ENCODE measurements at regions not wholly inside any gene's neighbourhood (a gene's known extent, or its start where the extent isn't known, plus 50 kb on each side); places are given as distances from the start of the nearest gene placed in this dataset.
A peak's percentile ranks its signal among the peaks of the same experiment; 100 is the strongest.
"Not testable (repeated sequence)": the region's sequence is repeated elsewhere in the genome, so short reads cannot be mapped to it uniquely, and the experiment has no call there.

DNA sequence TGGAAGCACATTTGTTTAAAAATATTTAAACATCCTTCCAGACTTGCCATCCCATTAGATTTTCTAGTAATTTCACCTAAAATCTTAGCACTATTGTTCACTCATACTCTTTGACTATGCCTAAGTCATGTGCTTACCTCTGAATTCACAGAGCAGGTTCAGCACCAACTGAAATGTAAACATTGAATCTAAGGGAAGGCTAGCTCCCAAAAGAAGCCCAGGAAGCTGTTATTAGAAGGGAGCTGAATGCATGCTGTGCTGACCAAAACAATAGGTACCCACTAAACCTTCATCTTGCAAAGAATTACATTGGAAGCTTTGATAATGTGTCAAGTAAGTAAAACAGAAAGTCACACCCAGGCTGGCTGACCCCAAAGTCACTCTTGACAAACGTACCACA lies 571.3 kb downstream of the GABRG2 start:
- H3K9me3 ChIP-seq (ENCODE audit: insufficient read depth, low read depth, low read length) = peaks cover 14% of the 10 kb centered on the region
- H3K4me1 ChIP-seq (ENCODE audit: insufficient read depth, low read length) = peaks cover 23% of the 10 kb centered on the region
- no peak overlapping the region for H3K9ac ChIP-seq (ENCODE audit: low read depth, low read length)
- H3K36me3 ChIP-seq (ENCODE audit: insufficient read depth, low read depth, low read length) = no peaks in the 10 kb centered on the region
- H3K27ac ChIP-seq (ENCODE audit: low read length) = no peak overlapping the region
- H3K27me3 ChIP-seq (ENCODE audit: insufficient read depth, low read length) = no peaks in the 10 kb centered on the region
- H3K4me3 ChIP-seq (ENCODE audit: low read length) = no peak overlapping the region

DNA sequence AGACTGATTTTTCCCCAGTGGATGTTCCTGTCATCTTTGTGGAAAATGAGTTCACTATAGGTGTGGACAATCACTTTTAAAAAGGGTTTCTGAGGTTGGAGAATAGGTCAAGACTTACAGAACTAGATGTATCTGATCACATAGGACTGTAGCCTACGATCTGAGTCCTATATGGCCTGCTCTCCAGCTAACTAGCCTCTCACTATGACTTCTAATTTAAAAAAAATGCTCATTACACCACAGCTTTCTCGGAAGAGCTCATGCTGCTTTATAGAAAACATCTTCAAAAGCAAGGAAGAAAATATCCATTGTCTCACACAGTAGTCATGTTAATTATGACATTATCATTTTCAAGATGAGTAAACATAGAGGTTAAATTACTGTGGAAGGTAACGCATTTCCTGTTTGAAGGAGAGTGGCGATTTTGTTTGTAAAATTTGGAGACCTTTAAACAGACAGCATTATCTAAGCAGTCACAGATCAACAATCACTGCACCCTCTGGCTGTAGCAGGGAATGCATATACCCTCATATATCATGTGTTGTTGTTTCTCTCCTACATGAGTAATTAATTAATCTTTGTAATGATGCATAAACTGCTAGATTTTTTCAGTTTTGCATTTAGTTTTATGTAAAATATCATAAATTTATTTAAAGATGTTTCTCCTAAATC lies 573.7 kb downstream of the GABRG2 start:
- Histone ChIP-seq H3K4me1 (ENCODE audit: insufficient read depth, low read length) (peaks cover 23% of the 10 kb centered on the region), H3K27ac (ENCODE audit: low read length) (no peak overlapping the region), H3K27me3 (ENCODE audit: insufficient read depth, low read length) (no peaks in the 10 kb centered on the region), H3K9me3 (ENCODE audit: insufficient read depth, low read depth, low read length) (no peaks in the 10 kb centered on the region), H3K9ac (ENCODE audit: low read depth, low read length) (0 out of 2 replicates have a peak overlapping the region, but pooled peaks have one; percentile 16), H3K4me3 (ENCODE audit: low read length) (peak overlapping the region; percentile 21; the same call in 1 of the 2 replicates), H3K36me3 (ENCODE audit: insufficient read depth, low read depth, low read length) (no peaks in the 10 kb centered on the region)

DNA sequence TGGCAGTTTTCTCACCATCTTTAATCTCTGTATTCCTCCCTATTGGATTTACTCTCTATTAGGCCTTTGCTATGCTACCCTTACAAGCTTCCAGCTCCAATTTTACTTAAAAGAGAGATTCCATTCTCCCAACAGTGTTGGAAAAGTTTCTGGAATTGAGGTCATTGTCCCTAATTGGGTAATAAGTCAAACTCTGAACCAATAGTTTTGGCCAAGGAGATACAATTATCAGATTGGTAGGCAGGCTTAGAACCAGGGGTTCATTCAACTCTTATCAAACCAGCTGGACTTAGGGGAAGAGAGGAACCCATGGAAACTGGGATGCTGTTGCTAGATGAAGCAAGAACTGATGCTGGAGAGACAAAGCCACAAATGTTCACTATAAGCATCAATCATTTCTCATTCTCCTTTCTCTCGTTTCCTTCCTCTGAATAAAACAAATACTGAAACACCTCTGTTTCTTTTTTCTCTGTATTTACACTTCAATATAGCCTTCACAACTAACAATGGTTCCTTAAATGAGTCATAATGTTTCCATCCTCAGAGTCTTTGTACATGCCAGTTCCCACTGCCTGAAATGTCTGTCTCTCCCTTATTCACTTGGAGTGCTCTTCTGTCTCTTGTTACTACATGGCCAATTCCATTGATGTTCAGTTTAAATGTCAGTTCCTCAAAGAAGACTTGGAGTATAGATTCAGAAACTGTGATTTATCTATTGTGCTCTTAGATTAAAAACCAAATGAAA lies 587.3 kb downstream of the GABRG2 start:
- H3K36me3 ChIP-seq (ENCODE audit: insufficient read depth, low read depth, low read length) = no peaks in the 10 kb centered on the region
- H3K27me3 ChIP-seq (ENCODE audit: insufficient read depth, low read length) = no peaks in the 10 kb centered on the region
- H3K9me3 ChIP-seq (ENCODE audit: insufficient read depth, low read depth, low read length) = peaks cover 6% of the 10 kb centered on the region; the same call in 1 of the 2 replicates
- H3K4me1 ChIP-seq (ENCODE audit: insufficient read depth, low read length) = no peaks in the 10 kb centered on the region
- no peak overlapping the region for H3K27ac ChIP-seq (ENCODE audit: low read length)
- no peak overlapping the region for H3K4me3 ChIP-seq (ENCODE audit: low read length)
- no peak overlapping the region for H3K9ac ChIP-seq (ENCODE audit: low read depth, low read length)

DNA sequence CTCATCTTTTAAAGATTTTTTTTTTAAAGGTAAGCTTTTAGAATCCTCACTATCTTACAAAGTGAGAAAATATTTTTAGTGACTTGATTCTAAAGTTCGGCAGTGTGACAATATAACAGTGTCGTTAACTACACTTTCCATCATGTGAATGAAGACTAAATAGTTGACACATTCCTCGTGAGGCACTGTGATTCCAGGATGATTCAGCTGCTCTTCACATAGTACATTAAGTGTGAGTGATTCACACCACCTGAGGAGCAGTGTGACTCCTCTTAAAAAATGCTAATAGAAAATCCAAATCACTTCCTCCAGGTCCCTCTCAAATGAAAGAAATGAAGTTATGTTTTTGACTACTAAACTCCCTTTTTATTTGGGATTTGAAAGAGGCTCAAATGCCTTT lies 589.5 kb downstream of the GABRG2 start:
- Histone ChIP-seq H3K27me3 (ENCODE audit: insufficient read depth, low read length) (no peaks in the 10 kb centered on the region), H3K9ac (ENCODE audit: low read depth, low read length) (no peak overlapping the region), H3K4me3 (ENCODE audit: low read length) (no peak overlapping the region), H3K36me3 (ENCODE audit: insufficient read depth, low read depth, low read length) (no peaks in the 10 kb centered on the region), H3K4me1 (ENCODE audit: insufficient read depth, low read length) (no peaks in the 10 kb centered on the region), H3K9me3 (ENCODE audit: insufficient read depth, low read depth, low read length) (no peaks in the 10 kb centered on the region), H3K27ac (ENCODE audit: low read length) (no peak overlapping the region)

DNA sequence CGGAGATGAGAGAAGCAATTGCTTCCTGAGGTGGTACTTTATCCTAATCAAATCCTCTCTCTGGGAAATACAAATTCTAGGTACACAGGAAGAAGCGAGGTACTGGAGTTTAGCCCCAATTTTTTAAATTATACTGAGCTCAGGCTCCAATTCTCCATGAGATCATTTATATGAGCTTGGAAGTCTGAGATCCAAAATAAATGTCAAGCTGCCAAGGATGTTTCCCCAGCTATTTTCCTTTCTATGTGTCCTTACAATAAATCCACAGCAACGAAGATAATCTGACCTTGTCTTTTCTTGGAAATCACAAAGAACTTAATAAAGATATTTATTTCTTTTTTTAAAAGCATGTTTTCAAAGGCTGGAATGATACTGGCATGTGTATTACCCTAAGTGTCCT lies 597.3 kb downstream of the GABRG2 start:
- Histone ChIP-seq H3K9ac (ENCODE audit: low read depth, low read length) (no peak overlapping the region), H3K4me3 (ENCODE audit: low read length) (no peak overlapping the region), H3K4me1 (ENCODE audit: insufficient read depth, low read length) (no peaks in the 10 kb centered on the region), H3K36me3 (ENCODE audit: insufficient read depth, low read depth, low read length) (no peaks in the 10 kb centered on the region), H3K27ac (ENCODE audit: low read length) (no peak overlapping the region), H3K27me3 (ENCODE audit: insufficient read depth, low read length) (no peaks in the 10 kb centered on the region), H3K9me3 (ENCODE audit: insufficient read depth, low read depth, low read length) (no peaks in the 10 kb centered on the region)

DNA sequence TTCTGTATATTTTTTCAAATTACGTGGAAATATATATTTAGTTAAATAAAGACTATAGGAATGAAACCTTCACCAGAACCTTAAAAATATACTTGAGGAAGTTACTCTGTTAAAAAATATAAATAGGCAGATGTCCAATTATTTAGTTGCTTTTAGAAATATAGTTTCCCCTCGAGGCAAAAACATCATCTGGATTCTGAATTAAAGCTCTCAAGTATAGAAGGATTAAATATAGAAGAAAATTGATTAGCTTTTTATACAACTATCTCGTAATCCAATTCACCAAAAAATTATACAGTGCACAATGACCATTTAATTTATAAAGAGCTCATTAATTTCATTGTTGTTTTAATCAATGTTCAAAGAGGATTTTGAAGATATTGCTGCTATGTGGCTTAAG lies 601.4 kb downstream of the GABRG2 start:
- H3K4me3 ChIP-seq (ENCODE audit: low read length) = no peak overlapping the region
- no peaks in the 10 kb centered on the region for H3K4me1 ChIP-seq (ENCODE audit: insufficient read depth, low read length)
- no peak overlapping the region for H3K9ac ChIP-seq (ENCODE audit: low read depth, low read length)
- no peaks in the 10 kb centered on the region for H3K9me3 ChIP-seq (ENCODE audit: insufficient read depth, low read depth, low read length)
- H3K36me3 ChIP-seq (ENCODE audit: insufficient read depth, low read depth, low read length) = no peaks in the 10 kb centered on the region
- no peaks in the 10 kb centered on the region for H3K27me3 ChIP-seq (ENCODE audit: insufficient read depth, low read length)
- H3K27ac ChIP-seq (ENCODE audit: low read length) = no peak overlapping the region

DNA sequence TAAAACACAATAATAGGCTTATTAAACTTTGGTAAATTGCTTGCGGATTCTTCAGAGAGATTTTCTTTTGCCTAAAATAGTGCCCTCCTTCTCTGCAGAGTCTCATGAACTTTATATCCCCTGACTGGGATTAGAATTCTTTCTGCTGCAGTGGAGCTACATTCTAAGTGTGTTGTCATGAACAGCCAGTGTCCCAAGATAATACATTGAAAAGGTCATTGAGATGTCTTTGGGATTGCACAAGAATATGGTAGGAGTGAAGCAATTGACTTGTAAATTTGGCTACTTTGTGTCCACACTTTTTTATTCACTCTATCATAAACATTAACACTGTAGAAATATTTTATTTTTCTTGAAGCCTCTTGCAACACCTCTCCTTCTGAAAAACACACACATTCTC lies 604.5 kb downstream of the GABRG2 start:
- Histone ChIP-seq H3K27ac (ENCODE audit: low read length) (no peak overlapping the region), H3K9ac (ENCODE audit: low read depth, low read length) (no peak overlapping the region), H3K27me3 (ENCODE audit: insufficient read depth, low read length) (no peaks in the 10 kb centered on the region)

DNA sequence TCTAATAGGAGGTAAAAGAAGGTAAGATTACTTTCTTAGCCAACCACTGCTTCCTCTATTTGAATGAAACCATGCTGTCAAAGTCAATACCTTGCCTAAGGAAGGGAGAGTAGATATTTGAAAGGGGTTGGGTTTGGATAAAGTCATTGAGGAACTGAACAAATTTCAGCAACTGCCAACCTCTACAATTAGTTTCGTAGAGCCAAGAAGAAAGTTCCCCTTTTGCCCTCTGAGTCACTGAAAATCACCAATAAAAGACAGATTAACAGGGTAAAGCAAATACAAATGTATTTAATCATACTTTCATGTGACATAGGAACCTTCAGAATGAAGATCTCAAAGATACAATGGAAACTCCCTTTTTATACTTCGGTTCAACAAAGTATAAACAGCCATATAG lies 615.7 kb downstream of the GABRG2 start:
- H3K36me3 ChIP-seq (ENCODE audit: insufficient read depth, low read depth, low read length) = no peaks in the 10 kb centered on the region
- H3K4me1 ChIP-seq (ENCODE audit: insufficient read depth, low read length) = no peaks in the 10 kb centered on the region
- no peaks in the 10 kb centered on the region for H3K27me3 ChIP-seq (ENCODE audit: insufficient read depth, low read length)
- no peak overlapping the region for H3K27ac ChIP-seq (ENCODE audit: low read length)
- no peaks in the 10 kb centered on the region for H3K9me3 ChIP-seq (ENCODE audit: insufficient read depth, low read depth, low read length)
- no peak overlapping the region for H3K4me3 ChIP-seq (ENCODE audit: low read length)
- H3K9ac ChIP-seq (ENCODE audit: low read depth, low read length) = no peak overlapping the region

More for the DNA sequence above, 604.5 kb downstream of the GABRG2 start:
- H3K4me1 ChIP-seq (ENCODE audit: insufficient read depth, low read length) = no peaks in the 10 kb centered on the region
- no peaks in the 10 kb centered on the region for H3K36me3 ChIP-seq (ENCODE audit: insufficient read depth, low read depth, low read length)
- H3K9me3 ChIP-seq (ENCODE audit: insufficient read depth, low read depth, low read length) = no peaks in the 10 kb centered on the region
- H3K4me3 ChIP-seq (ENCODE audit: low read length) = no peak overlapping the region

DNA sequence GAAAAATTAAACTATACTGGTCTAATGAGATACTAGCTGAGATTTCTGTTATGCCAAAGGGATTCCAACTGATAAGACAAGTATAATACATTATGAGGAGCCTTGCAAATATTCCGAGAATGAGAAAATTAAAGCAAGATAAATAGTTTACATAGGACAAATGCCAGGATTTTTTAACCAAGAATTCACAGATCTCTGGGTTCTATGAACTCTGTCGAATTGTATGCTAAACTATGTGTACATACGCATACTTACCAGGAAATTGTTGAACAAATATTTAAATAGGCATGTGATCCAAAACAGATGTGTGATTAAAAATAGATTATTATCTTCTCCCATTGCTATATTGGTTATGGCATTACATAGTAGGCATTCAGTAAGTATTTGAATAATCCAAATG lies 616.6 kb downstream of the GABRG2 start:
- H3K9ac ChIP-seq (ENCODE audit: low read depth, low read length) = no peak overlapping the region
- no peak overlapping the region for H3K27ac ChIP-seq (ENCODE audit: low read length)
- no peak overlapping the region for H3K4me3 ChIP-seq (ENCODE audit: low read length)
- no peaks in the 10 kb centered on the region for H3K36me3 ChIP-seq (ENCODE audit: insufficient read depth, low read depth, low read length)
- H3K9me3 ChIP-seq (ENCODE audit: insufficient read depth, low read depth, low read length) = no peaks in the 10 kb centered on the region
- no peaks in the 10 kb centered on the region for H3K27me3 ChIP-seq (ENCODE audit: insufficient read depth, low read length)
- H3K4me1 ChIP-seq (ENCODE audit: insufficient read depth, low read length) = no peaks in the 10 kb centered on the region

DNA sequence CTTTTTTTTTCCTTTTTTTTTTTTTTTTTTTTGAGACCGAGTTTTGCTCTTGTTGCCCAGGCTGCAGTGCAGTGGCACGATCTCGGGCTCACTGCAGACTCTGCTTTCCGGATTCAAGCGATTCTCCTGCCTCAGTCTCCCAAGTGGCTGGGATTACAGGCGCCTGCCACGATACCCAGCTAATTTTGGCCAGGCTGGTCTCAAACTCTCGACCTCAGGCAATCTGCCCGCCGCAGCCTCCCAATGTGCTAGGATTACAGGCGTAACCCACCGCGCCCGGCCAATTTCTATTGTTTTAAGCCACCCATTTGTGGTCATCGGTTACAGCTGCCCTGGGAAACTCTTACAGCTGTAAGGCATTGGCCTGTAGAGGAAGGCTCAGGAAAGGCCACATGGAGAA lies 617.7 kb downstream of the GABRG2 start:
- Histone ChIP-seq H3K4me1 (ENCODE audit: insufficient read depth, low read length) (no peaks in the 10 kb centered on the region), H3K9me3 (ENCODE audit: insufficient read depth, low read depth, low read length) (no peaks in the 10 kb centered on the region), H3K9ac (ENCODE audit: low read depth, low read length) (no peak overlapping the region), H3K27ac (ENCODE audit: low read length) (no peak overlapping the region), H3K36me3 (ENCODE audit: insufficient read depth, low read depth, low read length) (no peaks in the 10 kb centered on the region), H3K4me3 (ENCODE audit: low read length) (no peak overlapping the region), H3K27me3 (ENCODE audit: insufficient read depth, low read length) (no peaks in the 10 kb centered on the region)

DNA sequence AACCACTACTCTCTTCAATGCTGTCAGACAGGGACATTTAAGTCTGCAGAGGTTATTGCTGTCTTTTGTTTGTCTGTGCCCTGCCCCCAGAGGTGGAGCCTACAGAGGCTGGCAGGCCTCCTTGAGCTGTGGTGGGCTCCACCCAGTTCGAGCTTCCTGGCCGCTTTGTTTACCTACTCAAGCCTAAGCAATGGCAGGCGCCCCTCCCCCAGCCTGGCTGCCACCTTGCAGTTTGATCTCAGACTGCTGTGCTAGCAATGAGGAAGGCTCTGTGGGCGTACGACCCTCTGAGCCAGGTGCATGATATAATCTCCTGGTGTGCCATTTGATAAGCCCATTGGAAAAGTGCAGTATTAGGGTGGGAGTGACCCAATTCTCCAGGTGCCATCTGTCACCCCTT lies 628.7 kb downstream of the GABRG2 start:
- H3K36me3 ChIP-seq (ENCODE audit: insufficient read depth, low read depth, low read length); H3K4me3 ChIP-seq (ENCODE audit: low read length); H3K4me1 ChIP-seq (ENCODE audit: insufficient read depth, low read length); H3K27me3 ChIP-seq (ENCODE audit: insufficient read depth, low read length); H3K27ac ChIP-seq (ENCODE audit: low read length); H3K9ac ChIP-seq (ENCODE audit: low read depth, low read length): not testable (repeated sequence)
- peaks cover 18% of the 10 kb centered on the region; the same call in 1 of the 2 replicates for H3K9me3 ChIP-seq (ENCODE audit: insufficient read depth, low read depth, low read length)

DNA sequence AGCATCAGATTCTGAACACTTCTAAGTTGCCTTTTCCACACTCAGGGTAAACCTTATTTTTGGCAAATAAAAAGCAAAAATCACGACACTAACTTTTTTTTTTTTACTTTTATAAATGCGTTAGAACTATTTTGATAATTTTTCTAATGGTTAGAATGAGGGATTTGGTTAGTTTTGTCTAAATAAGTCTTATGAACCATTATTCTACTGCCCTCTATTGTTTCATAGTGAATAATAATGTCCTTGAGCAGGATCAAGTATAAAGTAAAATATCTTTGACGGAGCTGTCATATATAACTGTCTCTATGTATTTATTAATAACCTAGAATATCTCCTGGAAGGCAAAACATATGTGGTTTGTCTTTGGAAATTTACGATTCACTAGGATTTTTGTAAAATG lies 631.8 kb downstream of the GABRG2 start:
- Histone ChIP-seq H3K27me3 (ENCODE audit: insufficient read depth, low read length) (no peaks in the 10 kb centered on the region), H3K4me1 (ENCODE audit: insufficient read depth, low read length) (no peaks in the 10 kb centered on the region), H3K9me3 (ENCODE audit: insufficient read depth, low read depth, low read length) (peaks cover 18% of the 10 kb centered on the region; the same call in 1 of the 2 replicates), H3K9ac (ENCODE audit: low read depth, low read length) (no peak overlapping the region), H3K4me3 (ENCODE audit: low read length) (no peak overlapping the region), H3K27ac (ENCODE audit: low read length) (no peak overlapping the region), H3K36me3 (ENCODE audit: insufficient read depth, low read depth, low read length) (no peaks in the 10 kb centered on the region)

Data from iPS-20b (cell line).